Glomerular endothelial cell (primary cell): ENCODE measurements at regions not wholly inside any gene's neighbourhood (a gene's known extent, or its start where the extent isn't known, plus 50 kb on each side); places are given as distances from the start of the nearest gene placed in this dataset.
"Not testable (repeated sequence)": the region's sequence is repeated elsewhere in the genome, so short reads cannot be mapped to it uniquely, and the experiment has no call there.

Source experiments
- DNase-seq: peaks from one replicate; pipeline ENCODE4 v3.0.0-alpha.2; 2011; ENCODE audit warnings: low read depth, low spot score; ENCODE audit errors: extremely low read depth

DNA sequence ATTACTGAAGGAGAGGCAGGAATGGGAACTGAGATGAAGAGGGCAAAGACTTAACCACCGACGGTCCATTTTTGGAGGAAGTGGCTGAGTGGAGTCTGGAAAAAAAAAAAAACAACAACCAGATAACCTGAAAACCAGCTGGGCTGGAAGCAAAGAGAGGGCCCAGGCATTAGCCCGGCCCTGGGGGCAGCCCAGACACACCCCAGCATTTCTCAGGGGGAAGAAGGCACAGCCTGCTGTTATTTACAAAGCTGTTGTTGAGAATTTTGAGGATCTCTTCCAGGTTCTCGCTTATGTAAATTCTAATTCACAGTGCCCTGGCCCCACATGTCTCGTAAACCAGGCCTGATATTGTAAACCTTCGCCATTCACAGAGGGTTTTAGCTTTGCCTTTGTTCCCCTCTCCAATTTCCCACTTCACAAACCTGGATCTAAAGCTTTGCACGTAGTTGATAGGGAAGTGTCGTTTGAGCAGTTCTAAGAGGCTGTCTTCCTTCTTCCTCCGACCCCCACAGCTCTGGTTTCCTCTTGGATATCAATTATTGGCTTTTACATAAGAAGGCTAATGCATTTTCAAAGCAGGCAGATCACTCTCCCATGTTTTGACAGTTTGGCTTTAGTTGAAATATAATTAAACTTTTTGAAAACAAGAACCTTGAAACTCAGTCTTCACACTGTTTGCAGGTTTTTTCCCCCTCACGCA lies 161.8 kb upstream of the IRF2BP2 start:
- DNase-seq: no peak

DNA sequence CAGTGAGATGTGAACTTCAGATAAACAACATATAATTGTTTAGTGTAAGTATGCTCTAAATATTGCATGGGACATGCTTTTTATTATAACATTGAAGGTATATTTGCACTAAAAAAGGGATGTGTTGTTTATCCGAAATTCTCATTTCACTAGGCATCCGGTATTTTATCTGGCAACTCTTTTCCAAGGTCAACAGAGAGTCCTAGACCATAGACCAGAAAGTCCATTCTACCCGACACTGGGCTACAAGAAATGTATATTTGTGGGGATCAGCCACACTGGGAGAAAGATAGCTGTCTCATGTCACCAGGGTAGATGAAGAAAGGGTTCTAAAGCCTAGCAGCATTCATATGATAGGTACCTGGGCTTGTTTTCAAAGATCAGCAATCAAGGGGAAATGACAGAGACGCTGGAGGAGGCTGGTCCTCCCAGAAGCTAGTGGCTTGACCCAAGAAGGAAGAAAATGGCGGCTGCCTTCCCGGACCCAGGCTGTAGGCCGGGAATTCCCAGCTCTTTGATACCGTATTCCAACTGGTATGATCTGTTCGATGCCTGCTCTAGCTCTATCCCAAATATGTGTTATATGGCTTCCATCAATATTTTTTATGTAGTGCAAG lies 161.1 kb upstream of the IRF2BP2 start:
- DNase-seq: no peak

DNA sequence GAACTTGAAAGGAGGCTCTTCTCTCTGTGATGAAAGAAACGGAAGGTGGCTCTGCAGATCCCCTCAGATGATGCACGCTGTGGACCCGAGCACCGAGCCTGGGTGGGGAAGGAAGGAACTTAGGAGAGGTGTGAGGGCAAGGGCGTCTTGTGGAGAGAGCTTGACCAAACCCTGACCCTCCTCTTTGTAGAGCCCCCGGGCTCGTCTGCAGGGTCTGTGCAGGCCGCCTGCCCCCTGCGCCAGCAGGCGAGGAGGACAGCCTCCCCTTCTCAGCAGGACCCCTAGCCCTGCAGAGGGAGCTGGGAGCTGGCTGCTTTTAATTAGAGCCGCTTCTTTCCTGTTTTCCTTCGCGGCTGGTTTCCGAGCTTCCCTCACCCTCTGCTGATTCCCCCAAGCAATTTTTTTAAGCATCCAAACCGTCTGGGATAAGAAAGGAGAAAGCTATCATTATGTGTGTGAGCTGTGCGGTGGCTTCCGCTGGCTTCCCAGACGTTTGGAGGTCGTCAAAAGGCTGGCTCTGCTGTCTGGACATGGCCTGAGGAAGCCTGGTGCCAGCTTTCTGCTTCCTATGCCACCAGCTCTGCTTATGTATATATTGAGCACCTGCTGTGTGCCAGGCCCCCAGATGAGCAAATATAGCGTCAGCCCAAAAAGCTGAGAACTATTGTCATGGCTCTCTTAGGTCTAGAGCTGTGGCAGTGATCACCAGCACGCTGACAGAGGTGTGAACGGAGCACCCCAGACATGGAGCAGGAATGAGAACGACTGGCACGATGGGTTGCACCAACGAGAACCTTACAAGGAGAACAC lies 160.2 kb upstream of the IRF2BP2 start:
- DNase-seq: no peak

DNA sequence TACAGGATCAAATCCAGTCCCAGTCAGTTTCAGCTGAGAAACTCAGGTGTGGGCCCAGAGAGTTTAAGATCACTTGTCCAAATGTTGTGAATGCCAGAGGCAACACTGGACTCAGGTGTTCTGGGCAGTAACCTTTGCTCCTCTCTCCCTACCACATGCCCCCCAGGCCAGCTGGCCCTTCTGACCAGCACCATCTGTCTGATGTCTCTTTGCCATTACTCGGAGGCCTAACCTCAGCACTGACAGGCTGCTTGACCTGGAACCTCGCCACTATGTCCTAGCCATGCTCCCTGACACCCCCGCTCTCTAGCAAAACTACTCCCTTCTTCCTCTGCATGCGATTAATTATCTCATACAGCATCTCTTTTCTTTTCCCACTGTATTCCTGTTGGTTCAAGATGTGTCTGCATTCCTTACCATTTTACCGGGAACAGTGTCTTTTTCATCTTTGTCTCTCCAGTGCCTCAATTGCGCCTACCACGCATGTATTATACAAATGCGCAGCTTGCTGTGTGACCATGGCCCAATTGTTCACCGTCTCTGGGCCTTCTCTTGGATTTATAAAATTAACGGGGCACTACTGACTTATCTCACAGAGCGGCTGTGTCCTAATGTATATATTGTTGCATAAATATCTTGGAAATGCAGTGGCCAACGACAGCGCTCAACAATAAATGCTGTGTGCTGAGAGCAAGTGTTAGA lies 159.5 kb upstream of the IRF2BP2 start:
- DNase-seq: no peak

DNA sequence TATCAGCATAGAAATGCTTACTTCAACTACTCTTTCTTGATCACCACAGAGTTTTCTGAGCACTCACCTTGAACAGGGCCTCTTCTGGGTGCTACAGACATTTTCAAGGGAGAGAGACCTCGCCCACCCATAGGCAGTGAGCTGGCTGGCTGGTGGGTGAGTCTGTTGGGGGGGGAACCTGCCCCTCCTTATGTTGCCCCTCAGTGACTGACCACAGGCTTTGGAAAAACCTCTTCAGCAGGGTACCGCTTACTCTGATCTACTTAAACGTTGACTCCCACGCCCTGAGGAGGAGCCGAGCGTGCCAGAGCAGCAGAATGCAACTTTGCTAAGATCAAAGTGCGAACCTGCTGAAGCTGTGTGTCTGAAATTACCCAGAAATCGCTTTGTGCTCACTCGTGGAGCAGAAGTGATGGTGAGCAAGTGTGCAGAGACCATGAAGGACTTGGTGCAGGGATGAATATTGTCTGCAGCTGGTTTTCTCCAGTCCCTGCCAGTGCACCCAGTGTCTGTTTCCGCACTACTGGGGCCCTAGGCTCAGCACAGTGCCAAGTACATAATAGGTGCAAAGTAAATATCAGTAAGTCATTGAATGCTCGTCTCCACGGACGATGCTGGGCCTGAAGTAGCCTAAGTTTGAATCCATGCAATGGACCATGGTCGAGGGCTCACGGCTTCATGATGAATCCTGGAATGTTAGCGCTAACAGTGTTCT lies 158.7 kb upstream of the IRF2BP2 start:
- DNase-seq: no peak

DNA sequence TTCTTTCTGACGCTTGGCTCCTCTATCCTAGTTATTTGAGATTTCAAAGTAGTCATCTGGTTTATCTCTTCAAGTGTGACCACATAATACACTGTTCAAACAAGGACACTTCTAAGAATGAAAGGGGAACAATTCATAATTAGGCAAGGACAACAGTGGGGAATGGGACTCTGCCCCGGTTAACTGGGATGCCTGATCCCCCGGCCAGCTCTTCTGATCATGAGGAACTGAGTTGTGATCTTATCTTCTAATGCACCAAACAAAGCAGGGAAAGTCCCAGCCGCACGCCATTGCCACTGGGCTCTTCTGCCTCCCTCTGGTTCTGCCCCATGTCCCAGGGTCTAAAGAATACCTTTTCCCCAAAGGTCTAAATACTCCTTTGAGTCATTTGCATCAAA lies 158.2 kb upstream of the IRF2BP2 start:
- no peak for DNase-seq

DNA sequence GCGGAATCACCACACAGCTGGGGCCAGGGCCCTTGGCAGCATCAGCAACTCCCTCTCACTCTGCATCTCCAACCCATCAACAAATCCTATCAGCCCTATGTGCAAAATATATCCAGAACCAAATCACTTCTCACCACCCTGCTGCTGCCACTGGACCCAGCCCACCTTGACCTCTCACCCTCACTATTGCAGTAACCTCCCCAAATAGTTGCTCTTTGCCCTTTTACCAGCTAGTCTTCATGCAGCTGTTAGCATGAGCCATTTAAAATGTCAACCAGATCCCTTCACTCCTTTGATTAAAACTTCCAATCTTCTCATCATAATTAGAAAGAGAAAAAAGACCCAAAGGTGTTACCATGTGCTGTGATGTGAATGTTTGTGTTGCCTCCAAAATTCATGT lies 155.7 kb upstream of the IRF2BP2 start:
- DNase-seq: no peak

DNA sequence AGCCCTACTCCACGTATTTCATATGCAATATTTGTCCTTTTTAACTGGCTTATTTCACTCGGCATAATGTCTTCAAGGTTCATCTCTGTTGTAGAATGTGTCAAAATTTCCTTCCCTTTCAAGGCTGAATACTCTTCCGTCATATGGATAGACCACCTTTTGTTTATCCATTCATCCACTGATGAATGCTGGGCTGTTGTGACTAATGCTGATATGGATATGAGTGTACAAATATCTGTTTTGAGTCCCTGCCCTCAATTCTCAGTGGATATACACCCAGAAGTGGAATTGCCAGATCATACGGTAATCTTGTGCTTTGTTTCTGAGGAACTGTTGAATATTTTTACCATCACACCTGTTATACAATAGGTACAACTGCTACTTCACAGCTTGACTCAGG lies 155.2 kb upstream of the IRF2BP2 start:
- no peak for DNase-seq

DNA sequence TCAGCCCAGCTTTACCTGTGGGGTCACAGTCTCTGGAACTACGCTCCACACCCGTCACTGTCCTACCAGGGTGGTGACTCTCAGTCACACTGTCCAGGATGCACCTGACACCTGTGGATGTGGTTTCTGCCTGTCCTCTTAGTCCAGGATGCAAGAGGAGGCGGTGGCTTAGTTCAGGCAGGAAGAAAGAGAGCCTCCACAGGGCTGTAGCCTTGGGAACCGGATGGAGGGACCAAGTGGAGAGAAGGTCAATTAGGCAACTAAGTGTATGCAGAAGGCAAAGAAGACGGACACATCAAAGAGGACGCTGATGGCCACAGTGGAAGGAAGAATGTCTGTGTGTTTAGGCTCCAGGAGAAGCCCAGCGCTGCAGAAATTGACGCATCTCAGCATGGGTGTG lies 153.9 kb upstream of the IRF2BP2 start:
- DNase-seq: no peak

DNA sequence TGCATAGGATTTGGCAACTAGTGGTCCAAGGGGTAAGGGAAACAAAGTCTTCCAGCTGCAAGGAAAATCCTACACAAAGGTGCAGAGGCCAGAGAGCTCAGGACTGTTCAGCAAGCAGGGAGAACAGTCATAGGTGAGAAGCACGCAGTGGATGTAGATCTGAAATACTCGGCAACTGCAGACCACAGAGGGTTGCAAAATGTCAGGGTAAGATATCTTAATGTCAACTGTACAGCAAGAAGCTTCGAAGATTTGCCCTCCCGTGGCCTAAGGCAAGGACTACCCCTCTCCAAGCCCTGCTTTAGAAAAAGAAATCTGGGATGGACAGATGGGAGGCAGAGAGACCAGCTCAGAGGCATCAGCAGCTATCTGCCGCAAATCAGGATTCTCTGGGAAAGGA lies 153.4 kb upstream of the IRF2BP2 start:
- no peak for DNase-seq

DNA sequence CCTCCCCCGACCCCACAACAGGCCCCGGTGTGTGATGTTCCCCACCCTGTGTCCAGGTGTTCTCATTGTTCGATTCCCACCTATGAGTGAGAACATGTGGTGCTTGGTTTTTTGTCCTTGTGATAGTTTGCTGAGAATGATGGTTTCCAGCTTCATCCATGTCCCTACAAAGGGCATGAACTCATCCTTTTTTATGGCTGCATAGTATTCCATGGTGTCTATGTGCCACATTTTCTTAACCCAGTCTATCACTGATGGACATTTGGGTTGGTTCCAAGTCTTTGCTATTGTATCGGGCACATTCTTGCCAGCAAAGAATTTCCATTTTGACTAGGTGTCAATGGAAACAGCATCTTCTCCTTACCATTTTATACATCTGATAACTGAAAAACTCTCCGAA lies 152.1 kb upstream of the IRF2BP2 start:
- not testable (repeated sequence) for DNase-seq

DNA sequence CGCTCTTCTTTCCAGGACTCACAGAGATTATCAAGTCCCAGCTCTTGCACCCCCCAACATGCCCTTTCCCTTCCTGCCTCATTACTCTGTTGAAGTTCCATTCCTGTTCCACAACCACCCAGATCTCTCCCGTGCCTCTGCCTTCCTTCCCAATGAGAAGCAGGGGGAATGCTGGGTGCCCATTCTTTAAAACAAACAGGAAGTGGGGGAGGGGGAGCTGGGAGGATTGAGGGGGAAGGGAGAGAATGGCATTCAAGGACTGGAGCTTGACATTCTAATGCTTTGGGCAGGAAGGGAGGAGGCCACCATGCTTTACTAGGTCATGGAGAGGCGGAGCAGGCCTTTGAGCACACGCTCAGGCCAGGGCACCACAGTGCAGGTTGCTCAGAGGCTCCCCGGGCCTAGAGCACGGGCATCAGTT lies 150.3 kb upstream of the IRF2BP2 start:
- no peak for DNase-seq

DNA sequence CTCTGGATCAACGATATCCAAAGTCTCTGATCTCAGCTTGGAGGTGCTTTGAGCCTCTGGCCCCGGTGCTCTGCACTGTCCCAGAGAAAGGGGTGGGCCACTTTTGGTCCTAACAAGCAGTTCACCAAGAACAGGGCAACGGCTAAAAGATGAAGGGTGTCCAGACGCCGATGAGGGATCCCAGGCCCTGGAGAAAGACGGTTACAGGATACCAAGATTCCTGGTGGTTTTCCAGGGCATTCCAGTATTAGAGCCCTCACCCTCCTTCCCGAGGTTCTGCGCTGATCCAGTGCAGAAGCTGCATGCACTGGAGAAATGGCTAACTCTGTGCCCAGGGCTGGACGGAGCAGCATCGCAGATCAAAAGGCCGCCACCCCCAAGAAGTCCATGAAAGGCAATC lies 149.9 kb upstream of the IRF2BP2 start:
- no peak for DNase-seq

DNA sequence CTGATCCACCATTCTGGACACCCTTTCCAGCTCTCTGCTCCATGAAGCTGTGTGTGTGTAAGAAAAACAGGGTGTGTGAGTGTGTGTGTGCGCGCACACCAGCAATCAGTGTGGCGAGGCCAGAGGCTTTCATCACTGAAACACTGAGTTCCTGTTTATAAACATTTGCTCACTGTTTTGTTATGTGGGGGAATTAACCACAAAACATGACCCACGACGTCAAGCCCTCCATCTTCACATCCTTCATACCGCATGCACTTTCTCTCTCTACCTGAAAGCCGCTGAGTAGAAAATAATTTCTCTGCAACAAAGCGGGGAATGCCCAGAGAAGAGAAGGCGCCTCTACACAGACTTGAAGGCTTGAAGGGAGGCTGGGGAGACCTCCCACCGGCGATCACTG lies 148.9 kb upstream of the IRF2BP2 start:
- no peak for DNase-seq

DNA sequence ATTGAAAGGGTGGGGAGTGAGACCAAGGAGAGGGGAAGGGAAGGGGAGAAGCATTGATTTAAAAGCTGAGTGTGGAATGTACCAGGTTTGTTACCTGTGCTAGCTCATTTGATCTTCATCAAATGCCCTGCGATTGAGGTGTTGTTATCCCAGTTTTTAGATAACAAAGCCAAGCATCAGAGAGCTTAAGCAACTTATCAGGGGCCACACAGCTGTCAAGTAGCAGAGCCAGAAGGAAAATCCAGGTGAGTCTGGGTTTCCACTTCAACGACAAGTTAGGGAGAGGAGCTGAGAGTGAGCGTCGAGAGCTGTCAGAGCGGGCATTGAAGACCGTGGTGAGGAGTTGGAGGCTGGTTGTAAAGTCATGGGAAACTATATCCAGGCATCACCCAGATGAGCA lies 146.9 kb upstream of the IRF2BP2 start:
- no peak for DNase-seq

DNA sequence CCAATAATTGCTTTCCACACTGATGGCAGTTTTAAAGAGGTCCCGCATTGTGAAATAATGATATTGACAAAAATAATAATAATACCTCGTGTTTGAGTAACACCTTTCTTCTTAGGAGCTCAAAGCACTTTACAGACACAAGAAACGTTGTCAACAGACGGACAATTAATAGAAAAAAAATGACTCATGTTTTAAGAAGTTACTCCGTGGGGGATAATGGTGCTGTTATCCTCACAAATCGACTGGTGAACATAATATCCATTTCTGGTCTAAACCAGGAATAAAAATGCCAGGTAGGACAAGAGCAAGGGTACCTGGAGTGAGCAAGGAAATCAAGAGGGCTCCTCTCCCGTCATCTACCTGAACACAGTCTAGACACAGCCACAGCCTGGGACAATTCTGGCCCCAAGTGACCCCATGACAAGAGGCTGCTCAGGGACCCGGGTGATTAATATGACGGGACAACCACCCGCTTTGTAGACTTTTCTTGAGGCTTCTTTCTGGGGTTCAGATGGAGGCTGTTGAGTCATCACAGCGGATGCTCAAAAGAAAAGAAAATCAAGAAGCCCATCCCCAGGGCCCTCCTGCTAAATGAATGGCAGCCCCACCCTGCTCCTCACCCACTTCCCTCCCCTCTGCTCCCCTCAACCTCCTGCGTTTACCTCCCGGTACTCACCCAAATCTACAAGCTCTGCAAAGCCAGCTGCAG lies 146.2 kb upstream of the IRF2BP2 start:
- no peak for DNase-seq

DNA sequence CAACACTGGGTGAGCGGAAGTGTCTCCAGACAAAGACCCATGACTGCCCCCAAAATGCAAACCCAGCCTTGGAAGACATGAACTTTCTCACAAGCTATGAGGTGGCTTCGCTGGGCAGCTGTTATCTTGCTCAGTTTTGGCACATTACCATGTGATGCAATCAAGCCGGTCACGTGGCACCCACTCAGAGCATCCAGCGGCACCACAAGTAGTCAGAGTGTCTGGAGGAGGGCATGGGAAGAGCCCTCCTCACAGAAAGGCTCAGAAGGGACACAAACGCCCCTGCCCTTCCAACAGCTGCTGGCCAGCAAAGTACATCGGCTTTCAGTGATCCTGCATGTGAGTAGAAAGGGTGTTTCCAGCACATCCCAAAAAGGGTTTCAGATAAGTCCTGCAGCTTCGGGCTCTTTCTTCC lies 145.5 kb upstream of the IRF2BP2 start:
- DNase-seq: no peak

DNA sequence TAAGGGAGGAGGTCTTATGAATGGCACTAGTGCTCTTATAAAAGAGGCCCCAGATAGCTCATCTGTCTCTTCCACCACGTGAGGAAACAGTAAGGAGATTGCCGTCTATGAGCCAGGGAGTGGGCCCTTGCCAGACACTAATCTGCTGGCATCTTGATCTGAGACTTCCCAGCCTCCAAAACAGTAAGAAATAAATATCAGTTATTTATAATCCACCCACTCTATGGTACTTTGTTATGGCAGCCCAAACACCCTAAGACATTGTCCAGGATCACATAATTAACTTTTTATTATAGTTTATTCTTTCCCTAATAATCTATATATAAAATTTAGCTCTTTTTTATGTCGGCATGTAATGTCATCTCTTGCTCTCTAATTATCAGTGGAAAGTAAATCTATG lies 144.0 kb upstream of the IRF2BP2 start:
- DNase-seq: no peak

DNA sequence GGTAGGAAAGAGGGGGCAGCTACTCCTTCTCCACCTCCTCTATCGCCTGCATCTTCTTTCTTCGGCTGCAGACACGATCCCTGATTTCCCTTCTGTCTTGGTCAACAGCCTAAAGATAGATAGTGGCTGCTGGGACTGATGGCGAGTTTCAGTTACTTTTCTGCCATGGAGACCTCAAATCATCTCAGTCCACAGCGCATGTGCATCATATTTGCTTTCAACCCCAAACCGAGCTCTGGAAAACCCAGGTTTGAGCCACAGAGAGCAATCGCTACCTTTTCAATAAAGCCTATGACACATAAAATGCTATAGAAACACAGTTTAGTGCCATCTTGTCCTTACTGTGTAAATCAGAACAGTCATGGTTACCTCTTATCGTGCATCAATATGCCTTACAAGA lies 142.9 kb upstream of the IRF2BP2 start:
- DNase-seq: no peak

DNA sequence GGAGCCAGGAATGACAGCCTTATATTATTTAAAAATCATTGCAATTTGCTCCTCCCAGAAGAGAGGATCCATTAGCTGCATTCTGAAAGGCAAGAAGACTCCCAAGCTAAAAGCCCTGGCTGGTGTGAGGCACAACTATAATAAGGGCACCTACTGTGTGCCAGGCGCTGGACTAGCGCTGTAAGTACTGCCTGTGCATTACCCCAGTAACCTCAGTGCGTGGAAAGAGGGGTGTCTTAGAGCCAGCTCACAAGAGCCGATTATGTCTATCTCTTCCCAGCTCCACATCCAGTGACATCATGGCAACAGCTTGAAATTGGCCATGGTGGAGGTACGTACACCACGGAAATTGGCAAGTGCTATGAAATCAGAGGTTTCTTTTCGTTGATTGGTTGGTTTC lies 141.7 kb upstream of the IRF2BP2 start:
- no peak for DNase-seq
